H1 (cell line): ENCODE measurements at regions not wholly inside any gene's neighbourhood (a gene's known extent, or its start where the extent isn't known, plus 50 kb on each side); places are given as distances from the start of the nearest gene placed in this dataset.

ENCODE experiments used
- CEBPB ChIP-seq: IDR thresholded peaks from 2 replicates; pipeline ENCODE4 v1.6.1; 2012; ENCODE audit warnings: low read depth, low read length
- CHD2 ChIP-seq: IDR thresholded peaks from 2 replicates; pipeline ENCODE4 v1.6.1; 2012; ENCODE audit warnings: low read length, improper control_type of control experiment
- EP300 ChIP-seq, 2 experiments: IDR thresholded peaks; 1 replicate in 1 of 2; 2 replicates in 1 of 2; pipeline ENCODE4 v1.6.1; 2011 to 2012; ENCODE audit warnings: low read depth in 2 of 2, low read length in 2 of 2, mild to moderate bottlenecking in 2 of 2, borderline replicate concordance in 1 of 2, inconsistent platforms in 1 of 2, moderate library complexity in 1 of 2
- JUN ChIP-seq: IDR thresholded peaks from 2 replicates; pipeline ENCODE4 v1.6.1; 2011; ENCODE audit warnings: low read depth, mild to moderate bottlenecking, improper control_type of control experiment, low read length
- MAX ChIP-seq: IDR thresholded peaks from 2 replicates; pipeline ENCODE4 v1.6.1; 2012; ENCODE audit warnings: inconsistent platforms
- POLR2AphosphoS5 ChIP-seq: IDR thresholded peaks from 2 replicates; pipeline ENCODE4 v1.6.1; 2011; ENCODE audit warnings: low read depth, low read length
- SP2 ChIP-seq: IDR thresholded peaks from 2 replicates; pipeline ENCODE4 v1.6.1; 2012; ENCODE audit warnings: mild to moderate bottlenecking, low read length, inconsistent platforms
- TAF1 ChIP-seq: IDR thresholded peaks from 2 replicates; pipeline ENCODE4 v1.6.1; 2011; ENCODE audit warnings: mild to moderate bottlenecking, low read depth, low read length
- TCF12 ChIP-seq: IDR thresholded peaks from 2 replicates; pipeline ENCODE4 v1.6.1; 2011; ENCODE audit warnings: low read depth, mild to moderate bottlenecking, low read length
- YY1 ChIP-seq: IDR thresholded peaks from 2 replicates; pipeline ENCODE4 v1.6.1; 2011; ENCODE audit warnings: low read depth, mild to moderate bottlenecking, low read length
- TF ChIP-seq, protein P1 (sequence below), 3 experiments: IDR thresholded peaks; 1 replicate in 2 of 3; 2 replicates in 1 of 3; pipeline versions ENCODE4 v1.5.1 to v1.6.1; 2011; ENCODE audit warnings: low read length in 3 of 3, mild to moderate bottlenecking in 3 of 3, inconsistent platforms in 2 of 3, low read depth in 1 of 3, moderate library complexity in 1 of 3; ENCODE audit not compliant: insufficient read depth in 1 of 3; ENCODE audit errors: control extremely low read depth in 1 of 3
- TF ChIP-seq, protein P2 (sequence below): IDR thresholded peaks from 2 replicates; pipeline ENCODE4 v1.6.1; 2011; ENCODE audit warnings: low read depth, mild to moderate bottlenecking, low read length; ENCODE audit not compliant: insufficient read depth

- TF ChIP-seq YY1 (no peak), JUN (no peak), CHD2 (no peak), CEBPB (no peak), POLR2AphosphoS5 (no peak), MAX (no peak), TAF1 (no peak), TCF12 (no peak), EP300 (IDR thresholded peaks at IDR 0.05; ENCODE audit: borderline replicate concordance in 1 of 2, low read depth in 2 of 2, low read length in 2 of 2) (no peak), SP2 (no peak)
- TF ChIP-seq, protein P1, sequence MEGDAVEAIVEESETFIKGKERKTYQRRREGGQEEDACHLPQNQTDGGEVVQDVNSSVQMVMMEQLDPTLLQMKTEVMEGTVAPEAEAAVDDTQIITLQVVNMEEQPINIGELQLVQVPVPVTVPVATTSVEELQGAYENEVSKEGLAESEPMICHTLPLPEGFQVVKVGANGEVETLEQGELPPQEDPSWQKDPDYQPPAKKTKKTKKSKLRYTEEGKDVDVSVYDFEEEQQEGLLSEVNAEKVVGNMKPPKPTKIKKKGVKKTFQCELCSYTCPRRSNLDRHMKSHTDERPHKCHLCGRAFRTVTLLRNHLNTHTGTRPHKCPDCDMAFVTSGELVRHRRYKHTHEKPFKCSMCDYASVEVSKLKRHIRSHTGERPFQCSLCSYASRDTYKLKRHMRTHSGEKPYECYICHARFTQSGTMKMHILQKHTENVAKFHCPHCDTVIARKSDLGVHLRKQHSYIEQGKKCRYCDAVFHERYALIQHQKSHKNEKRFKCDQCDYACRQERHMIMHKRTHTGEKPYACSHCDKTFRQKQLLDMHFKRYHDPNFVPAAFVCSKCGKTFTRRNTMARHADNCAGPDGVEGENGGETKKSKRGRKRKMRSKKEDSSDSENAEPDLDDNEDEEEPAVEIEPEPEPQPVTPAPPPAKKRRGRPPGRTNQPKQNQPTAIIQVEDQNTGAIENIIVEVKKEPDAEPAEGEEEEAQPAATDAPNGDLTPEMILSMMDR (IDR thresholded peaks at IDR 0.05; ENCODE audit: control extremely low read depth in 1 of 3, insufficient read depth in 1 of 3, low read depth in 1 of 3, low read length in 3 of 3), result no peak
- TF ChIP-seq, protein P2, sequence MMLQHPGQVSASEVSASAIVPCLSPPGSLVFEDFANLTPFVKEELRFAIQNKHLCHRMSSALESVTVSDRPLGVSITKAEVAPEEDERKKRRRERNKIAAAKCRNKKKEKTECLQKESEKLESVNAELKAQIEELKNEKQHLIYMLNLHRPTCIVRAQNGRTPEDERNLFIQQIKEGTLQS, result no peak
Observed at GRCh38 chr16:80324371-80324770, 216.4 kb upstream of the DYNLRB2 start.
